Vagina (tissue), 2 donors: ENCODE measurements at regions not wholly inside any gene's neighbourhood (a gene's known extent, or its start where the extent isn't known, plus 50 kb on each side); places are given as distances from the start of the nearest gene placed in this dataset.

ENCODE experiments used
- DNase-seq, 2 donors: peaks; one replicate each; pipeline ENCODE4 v3.0.0-alpha.2; 2017; ENCODE audit errors: extremely low spot score in 2 of 2
- H3K27ac ChIP-seq: fragments of 200-600 bp; sonication (generic); one replicate; pipeline ENCODE4 v1.5.1; 2019
- H3K27me3 ChIP-seq: fragments of 200-600 bp; sonication (generic); one replicate; pipeline ENCODE4 v1.5.1; 2019
- H3K36me3 ChIP-seq, 2 donors: fragments of 200-600 bp; sonication (generic); one replicate each; pipeline ENCODE4 v1.5.1; 2017 to 2019
- H3K4me1 ChIP-seq: fragments of 200-600 bp; sonication (generic); one replicate; pipeline ENCODE4 v1.5.1; 2019
- H3K4me3 ChIP-seq, 2 donors: fragments of 200-600 bp; sonication (generic); 1 replicate in 1 of 2; 2 replicates in 1 of 2; pipeline ENCODE4 v1.5.1; 2016 to 2019
- H3K9me3 ChIP-seq: fragments of 200-600 bp; sonication (generic); one replicate; pipeline ENCODE4 v1.5.1; 2019
- CTCF ChIP-seq, 3 experiments: fragments of 450-650 bp in 2 of 3; fragments of 200-600 bp in 1 of 3; sonication (generic) in 1 of 3; IDR thresholded peaks; one replicate each; pipeline ENCODE4 v1.5.1; 2017 to 2019; ENCODE audit warnings: antibody characterized with exemption in 3 of 3, mild to moderate bottlenecking in 2 of 3, moderate library complexity in 2 of 3
- POLR2A ChIP-seq, 2 donors: fragments of 450-650 bp; IDR thresholded peaks; one replicate each; pipeline ENCODE4 v1.6.1; 2017; ENCODE audit warnings: antibody characterized with exemption in 2 of 2, mild to moderate bottlenecking in 2 of 2, moderate library complexity in 2 of 2
- POLR2AphosphoS5 ChIP-seq, 2 donors: sonication (generic); formaldehyde crosslinking; IDR thresholded peaks; one replicate each; pipeline ENCODE4 v1.9.0; 2017; ENCODE audit warnings: antibody characterized with exemption in 2 of 2, mild to moderate bottlenecking in 2 of 2, low read depth in 1 of 2; ENCODE audit not compliant: insufficient read depth in 1 of 2
- intact Hi-C: fragments of 100-400 bp; cut with DNase I; formaldehyde crosslinking; loops from one replicate; pipeline ENCODE4 v1.15.1; 2023

DNA sequence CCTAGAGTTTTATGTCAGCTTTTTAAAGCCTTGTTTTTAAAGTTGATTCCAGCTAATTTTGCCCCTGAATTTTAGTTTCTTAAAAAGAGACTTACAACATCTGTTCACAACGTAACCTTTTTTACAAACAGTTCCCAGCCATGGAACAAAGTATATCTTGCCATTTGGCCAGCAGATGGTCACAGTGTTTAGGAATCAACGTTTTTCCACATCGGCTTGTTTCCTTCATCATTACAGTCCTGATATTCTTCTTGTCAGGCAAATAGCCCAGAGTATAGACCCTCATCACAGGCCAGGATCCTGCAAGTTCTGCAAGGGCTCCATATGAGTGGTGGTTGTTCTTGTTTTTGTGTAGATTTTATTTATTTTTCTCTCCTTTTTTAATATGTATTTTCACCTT lies 341.7 kb upstream of the HTR1E start:
- no peak overlapping the region for H3K27ac ChIP-seq
- H3K4me1 ChIP-seq: no peaks in the 10 kb centered on the region
- DNase-seq: no peak
- no peaks in the 10 kb centered on the region for H3K9me3 ChIP-seq
- intact Hi-C loops: no loop called here
- no peaks in the 10 kb centered on the region for H3K36me3 ChIP-seq
- no peaks in the 10 kb centered on the region for H3K27me3 ChIP-seq
- H3K4me3 ChIP-seq: no peak overlapping the region
- TF ChIP-seq CTCF (IDR thresholded peaks at IDR 0.05) (no peak), POLR2A (IDR thresholded peaks at IDR 0.05) (no peak), POLR2AphosphoS5 (IDR thresholded peaks at IDR 0.05; ENCODE audit: insufficient read depth in 1 of 2, low read depth in 1 of 2) (no peak)

DNA sequence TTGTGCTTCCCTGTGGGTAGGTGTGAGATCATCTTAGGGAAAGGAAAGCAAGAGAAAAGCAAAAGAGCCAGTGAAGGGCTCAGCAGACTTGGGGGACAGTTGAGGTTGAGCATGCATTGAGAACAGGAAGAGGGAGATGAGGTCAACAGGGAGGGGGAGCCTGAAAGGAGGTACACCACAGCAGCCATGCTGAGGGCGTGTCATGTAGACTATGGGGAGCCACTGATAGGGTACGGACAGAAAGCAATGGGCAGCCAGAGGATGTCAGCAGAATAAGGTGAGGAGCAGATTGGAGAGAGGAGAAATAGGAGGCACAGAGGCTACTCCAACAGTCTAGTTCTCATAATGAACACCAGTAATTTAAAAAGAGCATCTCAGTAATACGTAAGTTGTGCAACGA lies 351.1 kb upstream of the HTR1E start:
- Histone ChIP-seq H3K36me3 (no peaks in the 10 kb centered on the region), H3K4me1 (no peaks in the 10 kb centered on the region), H3K27me3 (no peaks in the 10 kb centered on the region), H3K9me3 (no peaks in the 10 kb centered on the region), H3K27ac (no peak overlapping the region), H3K4me3 (no peak overlapping the region)
- no peak for DNase-seq
- intact Hi-C loops: no loop called here
- no peak for TF ChIP-seq CTCF (IDR thresholded peaks at IDR 0.05)
- TF ChIP-seq POLR2AphosphoS5 (IDR thresholded peaks at IDR 0.05; ENCODE audit: insufficient read depth in 1 of 2, low read depth in 1 of 2): no peak
- no peak for TF ChIP-seq POLR2A (IDR thresholded peaks at IDR 0.05)

DNA sequence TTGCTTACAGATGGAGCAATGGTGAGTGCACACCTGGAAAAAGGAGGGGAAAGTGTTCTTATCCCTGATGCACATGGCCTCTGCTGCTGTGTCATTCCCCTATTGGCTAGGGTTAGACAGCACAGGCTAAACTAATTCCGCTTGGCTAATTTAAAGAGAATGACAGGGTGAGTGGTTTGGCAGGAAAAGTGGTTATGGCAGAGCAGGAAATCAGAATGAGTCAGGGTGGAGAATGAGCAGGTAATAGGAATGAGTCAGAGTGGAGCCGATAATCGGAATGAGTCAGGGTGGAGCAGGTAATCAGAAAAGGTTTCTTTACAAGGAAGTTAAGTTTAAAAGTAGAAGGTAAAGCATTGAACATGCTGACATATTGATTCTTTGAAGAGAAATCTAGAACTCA lies 355.5 kb upstream of the HTR1E start:
- TF ChIP-seq POLR2AphosphoS5 (IDR thresholded peaks at IDR 0.05; ENCODE audit: insufficient read depth in 1 of 2, low read depth in 1 of 2) (no peak), CTCF (IDR thresholded peaks at IDR 0.05) (no peak), POLR2A (IDR thresholded peaks at IDR 0.05) (no peak)
- intact Hi-C loops: no loop called here
- H3K9me3 ChIP-seq: no peaks in the 10 kb centered on the region
- no peaks in the 10 kb centered on the region for H3K27me3 ChIP-seq
- H3K4me1 ChIP-seq: no peaks in the 10 kb centered on the region
- H3K27ac ChIP-seq: no peak overlapping the region
- no peaks in the 10 kb centered on the region for H3K36me3 ChIP-seq
- no peak for DNase-seq
- H3K4me3 ChIP-seq: no peak overlapping the region

GRCh38 chr6:86563197-86563596 lies 374.1 kb upstream of the HTR1E start:
- no peak overlapping the region for H3K4me3 ChIP-seq
- H3K4me1 ChIP-seq: no peaks in the 10 kb centered on the region
- no peak for DNase-seq
- intact Hi-C loops: no loop called here
- no peak for TF ChIP-seq CTCF (IDR thresholded peaks at IDR 0.05)
- no peak for TF ChIP-seq POLR2AphosphoS5 (IDR thresholded peaks at IDR 0.05; ENCODE audit: insufficient read depth in 1 of 2, low read depth in 1 of 2)
- TF ChIP-seq POLR2A (IDR thresholded peaks at IDR 0.05): no peak
- no peaks in the 10 kb centered on the region for H3K36me3 ChIP-seq
- no peaks in the 10 kb centered on the region for H3K27me3 ChIP-seq
- no peaks in the 10 kb centered on the region for H3K9me3 ChIP-seq
- no peak overlapping the region for H3K27ac ChIP-seq

DNA sequence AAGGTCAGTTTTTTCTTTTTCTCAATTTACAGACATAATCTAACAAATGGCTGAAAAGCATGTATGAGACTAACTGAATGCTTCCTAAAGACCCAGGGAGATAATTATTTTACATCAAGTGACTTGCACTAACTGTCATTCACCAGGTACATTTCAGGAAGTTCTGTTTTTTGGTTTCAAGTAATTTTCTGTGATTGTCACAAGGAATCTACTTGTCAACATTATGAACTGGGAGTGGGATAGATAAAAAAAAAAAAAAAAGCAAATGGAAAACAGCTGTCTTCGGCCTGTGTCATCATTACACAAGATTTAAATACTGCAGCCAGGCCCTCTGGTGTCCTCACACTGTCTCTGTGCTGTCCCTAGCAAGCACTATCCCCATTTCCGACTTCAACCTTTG lies 379.0 kb upstream of the HTR1E start:
- no peak for TF ChIP-seq CTCF (IDR thresholded peaks at IDR 0.05)
- no peak for TF ChIP-seq POLR2AphosphoS5 (IDR thresholded peaks at IDR 0.05; ENCODE audit: insufficient read depth in 1 of 2, low read depth in 1 of 2)
- TF ChIP-seq POLR2A (IDR thresholded peaks at IDR 0.05): no peak
- no peaks in the 10 kb centered on the region for H3K36me3 ChIP-seq
- H3K27me3 ChIP-seq: no peaks in the 10 kb centered on the region
- no peaks in the 10 kb centered on the region for H3K4me1 ChIP-seq
- H3K9me3 ChIP-seq: no peaks in the 10 kb centered on the region
- DNase-seq: no peak
- H3K27ac ChIP-seq: no peak overlapping the region
- intact Hi-C loops: no loop called here
- no peak overlapping the region for H3K4me3 ChIP-seq
